GM18499 (cell line): ENCODE measurements at regions not wholly inside any gene's neighbourhood (a gene's known extent, or its start where the extent isn't known, plus 50 kb on each side); places are given as distances from the start of the nearest gene placed in this dataset.

Experiments used
- ATAC-seq: cut with Tn5 transposase; IDR thresholded peaks from one replicate; pipeline ENCODE4 v1.9.1; 2021; ENCODE audit warnings: moderate number of reproducible peaks; ENCODE audit not compliant: insufficient read depth, unreplicated experiment

- no peak for ATAC-seq
Measured at GRCh38 chr18:37639846-37640245, 74.2 kb upstream of the CELF4 start.

GRCh38 chr18:37637478-37637850 is 71.9 kb upstream of the CELF4 start:
- ATAC-seq, result no peak

DNA sequence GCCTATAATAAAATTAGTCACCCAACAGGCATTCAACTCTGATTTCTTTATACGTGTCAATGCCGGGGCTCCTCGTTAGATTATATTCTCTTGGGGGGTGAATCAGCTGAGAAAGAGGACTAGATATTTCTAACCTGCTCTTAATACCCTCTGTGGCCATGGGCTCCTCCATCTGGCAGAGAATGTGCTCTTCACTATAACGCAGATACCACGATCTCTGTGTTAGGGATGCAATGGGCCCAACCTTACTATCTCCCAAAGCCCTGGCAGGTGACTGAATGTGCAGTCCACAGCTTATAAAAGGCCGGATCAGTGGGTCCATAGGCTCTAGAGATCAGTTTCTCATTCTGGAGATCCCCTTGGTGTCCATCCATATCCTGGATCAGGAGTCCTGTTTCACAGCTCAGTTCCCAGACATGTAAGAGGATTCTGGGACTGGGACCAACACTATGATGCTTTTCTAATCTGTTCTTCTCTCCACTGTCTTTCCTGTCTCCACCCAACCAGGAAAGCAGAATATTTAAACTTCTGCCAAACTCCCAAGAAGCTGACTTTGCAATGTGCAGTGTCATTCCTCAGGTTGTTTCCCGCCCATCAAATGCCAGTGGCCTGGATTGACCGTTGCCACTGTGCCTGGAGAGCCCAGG is 71.4 kb upstream of the CELF4 start:
- no peak for ATAC-seq

- ATAC-seq, result no peak
Measured at GRCh38 chr18:37634516-37634915, 68.9 kb upstream of the CELF4 start.

GRCh38 chr18:37631422-37631821 is 65.8 kb upstream of the CELF4 start:
- no peak for ATAC-seq

DNA sequence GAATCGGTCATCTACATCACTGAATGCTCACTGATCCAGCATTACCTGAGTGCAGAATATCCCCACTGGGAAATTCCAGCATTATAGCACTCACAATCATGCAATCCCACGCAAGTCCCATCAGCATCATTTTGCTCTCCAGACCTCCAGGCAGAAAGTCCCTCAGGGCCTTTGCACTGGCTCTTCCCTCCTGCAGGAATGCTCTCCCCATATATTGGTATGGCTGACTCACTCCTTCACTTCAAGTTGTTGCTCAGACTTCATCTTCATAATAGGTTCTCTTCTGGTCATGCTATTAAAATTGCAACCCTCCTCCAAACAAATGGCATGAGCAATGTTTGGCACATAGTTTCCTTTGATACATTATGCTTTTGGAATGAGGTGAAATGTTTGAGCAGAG is 64.7 kb upstream of the CELF4 start:
- no peak for ATAC-seq

- no peak for ATAC-seq
Measured at GRCh38 chr18:37628470-37629220, 63.0 kb upstream of the CELF4 start.

- no peak for ATAC-seq
Measured at GRCh38 chr18:37624318-37624717, 58.7 kb upstream of the CELF4 start.

DNA sequence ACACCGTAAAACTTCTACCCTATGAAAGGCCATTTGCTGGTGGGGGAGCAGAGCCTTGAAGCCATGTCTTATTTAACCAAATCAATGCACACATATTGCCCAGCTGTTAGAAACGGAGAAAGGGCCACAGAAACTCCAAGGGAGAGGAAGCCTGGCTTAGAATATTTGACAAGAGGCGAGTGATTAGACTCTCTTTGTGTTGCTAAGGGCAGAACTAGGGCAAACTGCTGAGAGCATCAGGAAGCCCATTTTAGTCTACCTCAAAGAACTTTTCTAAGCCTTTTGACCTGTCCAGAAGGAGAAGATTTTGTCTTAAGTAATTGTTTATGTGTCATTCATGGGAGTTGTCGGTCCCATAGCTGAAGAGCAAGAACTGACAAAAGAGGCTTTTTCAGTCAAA is 54.4 kb upstream of the CELF4 start:
- ATAC-seq, result no peak

- ATAC-seq, result no peak
Measured at GRCh38 chr18:37617623-37618022, 52.0 kb upstream of the CELF4 start.
